ENCODE measurements at regions not wholly inside any gene's neighbourhood (a gene's known extent, or its start where the extent isn't known, plus 50 kb on each side); places are given as distances from the start of the nearest gene placed in this dataset.

DNA sequence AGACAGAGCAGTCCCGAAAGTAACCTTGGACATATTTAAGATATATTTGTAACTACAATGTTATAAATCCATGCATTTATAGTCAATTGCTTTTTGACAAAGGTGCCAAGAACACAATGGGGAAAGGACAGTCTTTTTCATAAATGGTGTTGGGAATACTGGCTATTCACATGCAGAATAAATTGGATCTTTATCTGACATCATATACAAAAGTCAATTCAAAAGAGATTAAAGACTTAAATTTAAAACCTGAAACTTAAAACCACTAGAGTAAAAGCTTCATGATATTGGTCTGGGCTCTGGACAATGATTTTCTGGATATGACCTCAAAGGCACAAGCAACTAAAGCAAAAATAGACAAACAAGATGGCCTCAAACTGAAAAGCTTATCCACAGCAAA is 950.7 kb upstream of the TYRP1 start:
- Histone ChIP-seq H3K36me3 (no peaks in the 10 kb centered on the region), H3K4me3 (no peak overlapping the region), H3K27me3 (no peaks in the 10 kb centered on the region), H3K27ac (no peak overlapping the region), H3K9me3 (no peaks in the 10 kb centered on the region), H3K4me1 (no peaks in the 10 kb centered on the region)
- DNase-seq (no peak), ATAC-seq (no peak)
- intact Hi-C loops (cut with DNase I), result no loop called here
- TF ChIP-seq, protein P1, sequence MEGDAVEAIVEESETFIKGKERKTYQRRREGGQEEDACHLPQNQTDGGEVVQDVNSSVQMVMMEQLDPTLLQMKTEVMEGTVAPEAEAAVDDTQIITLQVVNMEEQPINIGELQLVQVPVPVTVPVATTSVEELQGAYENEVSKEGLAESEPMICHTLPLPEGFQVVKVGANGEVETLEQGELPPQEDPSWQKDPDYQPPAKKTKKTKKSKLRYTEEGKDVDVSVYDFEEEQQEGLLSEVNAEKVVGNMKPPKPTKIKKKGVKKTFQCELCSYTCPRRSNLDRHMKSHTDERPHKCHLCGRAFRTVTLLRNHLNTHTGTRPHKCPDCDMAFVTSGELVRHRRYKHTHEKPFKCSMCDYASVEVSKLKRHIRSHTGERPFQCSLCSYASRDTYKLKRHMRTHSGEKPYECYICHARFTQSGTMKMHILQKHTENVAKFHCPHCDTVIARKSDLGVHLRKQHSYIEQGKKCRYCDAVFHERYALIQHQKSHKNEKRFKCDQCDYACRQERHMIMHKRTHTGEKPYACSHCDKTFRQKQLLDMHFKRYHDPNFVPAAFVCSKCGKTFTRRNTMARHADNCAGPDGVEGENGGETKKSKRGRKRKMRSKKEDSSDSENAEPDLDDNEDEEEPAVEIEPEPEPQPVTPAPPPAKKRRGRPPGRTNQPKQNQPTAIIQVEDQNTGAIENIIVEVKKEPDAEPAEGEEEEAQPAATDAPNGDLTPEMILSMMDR (IDR thresholded peaks at IDR 0.05), result no peak

DNA sequence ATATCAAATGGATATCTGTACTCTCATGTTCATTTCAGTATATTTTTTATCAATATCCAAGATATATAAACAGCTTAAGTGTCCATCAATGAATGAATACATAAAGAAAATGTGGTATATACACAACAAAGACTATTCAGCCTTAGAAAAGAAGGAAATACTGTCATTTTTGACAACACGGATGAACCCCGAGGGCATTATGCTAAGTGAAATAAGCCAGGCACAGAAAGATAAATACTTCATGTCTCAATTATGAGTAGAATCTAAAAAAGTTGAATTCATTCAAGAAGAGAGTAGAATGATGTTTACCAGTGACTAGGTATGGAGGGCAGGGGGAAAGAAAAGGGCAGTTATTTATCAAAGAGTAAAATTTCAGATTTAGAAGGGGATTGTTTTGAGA is 949.8 kb upstream of the TYRP1 start:
- Histone ChIP-seq H3K27me3 (no peaks in the 10 kb centered on the region), H3K27ac (no peak overlapping the region), H3K9me3 (no peaks in the 10 kb centered on the region), H3K36me3 (no peaks in the 10 kb centered on the region), H3K4me3 (no peak overlapping the region), H3K4me1 (no peaks in the 10 kb centered on the region)
- intact Hi-C loops (cut with DNase I), result no loop called here
- ATAC-seq (no peak), DNase-seq (no peak)
- TF ChIP-seq, protein P1 (IDR thresholded peaks at IDR 0.05), result no peak

DNA sequence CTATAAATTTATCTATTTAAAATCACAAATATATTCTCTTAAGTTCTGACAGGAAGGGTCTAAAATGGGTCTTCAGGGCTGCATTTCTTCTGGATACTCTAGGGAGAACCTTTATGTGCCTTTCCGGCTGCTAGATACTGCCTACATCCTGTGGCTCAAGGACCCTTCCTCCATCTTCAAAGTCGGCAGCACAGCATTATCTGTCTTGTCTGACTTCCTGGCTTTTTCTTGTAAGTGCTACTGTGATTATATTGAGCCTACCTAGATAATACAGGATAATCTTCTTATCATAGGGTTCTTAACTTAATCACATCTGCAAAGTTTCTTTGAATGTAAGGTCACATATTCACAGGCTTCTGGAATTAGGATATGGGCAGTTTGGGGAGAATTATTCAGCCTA is 943.8 kb upstream of the TYRP1 start:
- no peaks in the 10 kb centered on the region for H3K4me1 ChIP-seq
- H3K27me3 ChIP-seq, result no peaks in the 10 kb centered on the region
- no peaks in the 10 kb centered on the region for H3K36me3 ChIP-seq
- intact Hi-C loops (cut with DNase I), result no loop called here
- H3K9me3 ChIP-seq, result no peaks in the 10 kb centered on the region
- ATAC-seq (no peak), DNase-seq (no peak)
- H3K4me3 ChIP-seq, result no peak overlapping the region
- no peak overlapping the region for H3K27ac ChIP-seq
- TF ChIP-seq, protein P1 (IDR thresholded peaks at IDR 0.05), result no peak

DNA sequence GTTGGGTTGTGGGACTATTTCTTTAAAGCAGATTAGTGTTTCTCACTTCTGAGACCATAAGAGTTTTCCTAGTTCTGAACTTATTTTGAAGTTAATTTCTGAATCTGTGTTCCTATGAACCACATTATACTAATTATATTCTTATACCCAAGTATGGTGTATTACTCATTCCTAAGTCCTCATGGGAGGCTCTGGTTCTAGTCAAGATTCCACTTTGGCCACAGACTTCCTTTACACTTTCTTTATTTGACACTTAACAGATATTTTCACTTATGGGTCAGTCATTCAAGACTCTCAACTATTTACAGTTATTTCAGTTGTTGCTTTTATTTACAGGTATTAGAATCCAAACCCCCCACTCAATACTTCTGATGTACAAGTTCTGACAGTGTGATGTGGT is 937.2 kb upstream of the TYRP1 start:
- no peak for DNase-seq
- no peak for ATAC-seq
- Histone ChIP-seq H3K27ac (no peak overlapping the region), H3K27me3 (no peaks in the 10 kb centered on the region), H3K36me3 (no peaks in the 10 kb centered on the region), H3K4me3 (no peak overlapping the region), H3K4me1 (no peaks in the 10 kb centered on the region), H3K9me3 (no peaks in the 10 kb centered on the region)
- TF ChIP-seq, protein P1 (IDR thresholded peaks at IDR 0.05), result no peak
- intact Hi-C loops (cut with DNase I), result no loop called here

DNA sequence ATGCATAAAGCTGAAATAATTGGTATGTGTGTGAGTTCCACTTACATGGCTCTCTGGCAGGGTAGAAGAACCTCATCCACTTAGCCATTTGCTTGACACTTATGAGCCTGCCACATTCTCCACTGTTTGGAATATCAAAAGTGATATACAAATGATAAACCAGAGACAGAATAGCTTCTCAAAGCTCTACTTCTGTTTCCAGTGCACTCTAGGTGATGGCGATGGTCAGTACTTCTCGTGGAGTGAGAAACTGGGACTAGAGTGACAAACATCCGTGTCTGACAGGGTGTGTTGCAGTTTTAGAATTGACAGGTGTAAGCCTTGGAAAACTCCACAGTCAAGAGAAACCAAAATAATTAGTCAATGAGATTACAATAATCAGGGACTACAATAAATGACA is 935.8 kb upstream of the TYRP1 start:
- ATAC-seq (no peak), DNase-seq (no peak)
- H3K4me3 ChIP-seq, result no peak overlapping the region
- TF ChIP-seq, protein P1 (IDR thresholded peaks at IDR 0.05), result no peak
- no peaks in the 10 kb centered on the region for H3K4me1 ChIP-seq
- no peaks in the 10 kb centered on the region for H3K9me3 ChIP-seq
- H3K27ac ChIP-seq, result no peak overlapping the region
- H3K27me3 ChIP-seq, result no peaks in the 10 kb centered on the region
- H3K36me3 ChIP-seq, result no peaks in the 10 kb centered on the region
- intact Hi-C loops (cut with DNase I), result no loop called here

All from left lung (tissue), 4 donors.